NT2/D1 (cell line): ENCODE measurements at regions not wholly inside any gene's neighbourhood (a gene's known extent, or its start where the extent isn't known, plus 50 kb on each side); places are given as distances from the start of the nearest gene placed in this dataset.

Experiments used
- DNase-seq: peaks from one replicate; pipeline ENCODE4 v3.0.0-alpha.2; 2011; ENCODE audit warnings: low read depth, low spot score
- H3K27me3 ChIP-seq: 2 replicates; pipeline ENCODE4 v1.6.0; 2011; ENCODE audit warnings: mild to moderate bottlenecking; ENCODE audit not compliant: insufficient read length, insufficient read depth
- H3K36me3 ChIP-seq: 2 replicates; pipeline ENCODE4 v1.6.1; 2011; ENCODE audit warnings: mild to moderate bottlenecking, low read length, mixed read lengths; ENCODE audit not compliant: insufficient read depth, insufficient read length
- H3K4me1 ChIP-seq: 2 replicates; pipeline ENCODE4 v1.5.1; 2011; ENCODE audit not compliant: insufficient read depth, insufficient read length
- H3K4me3 ChIP-seq: 2 replicates; pipeline ENCODE4 v1.5.1; 2011; ENCODE audit warnings: low read depth; ENCODE audit not compliant: insufficient read length
- H3K9ac ChIP-seq: 2 replicates; pipeline ENCODE4 v1.6.0; 2011; ENCODE audit warnings: low read depth; ENCODE audit not compliant: insufficient read length
- H3K9me3 ChIP-seq: 2 replicates; pipeline ENCODE4 v1.5.1; 2011; ENCODE audit warnings: mild to moderate bottlenecking, low read length; ENCODE audit not compliant: insufficient read depth
- SUZ12 ChIP-seq: IDR thresholded peaks from 2 replicates; pipeline ENCODE4 v1.6.1; 2011; ENCODE audit not compliant: insufficient read length, insufficient read depth; ENCODE audit errors: extremely low read depth
- YY1 ChIP-seq: IDR thresholded peaks from 2 replicates; pipeline ENCODE4 v1.6.1; 2011; ENCODE audit not compliant: insufficient read length, insufficient read depth
- ZNF274 ChIP-seq: IDR thresholded peaks from 2 replicates; pipeline ENCODE4 v1.6.1; 2011; ENCODE audit warnings: mild to moderate bottlenecking, low read depth, low read length

DNA sequence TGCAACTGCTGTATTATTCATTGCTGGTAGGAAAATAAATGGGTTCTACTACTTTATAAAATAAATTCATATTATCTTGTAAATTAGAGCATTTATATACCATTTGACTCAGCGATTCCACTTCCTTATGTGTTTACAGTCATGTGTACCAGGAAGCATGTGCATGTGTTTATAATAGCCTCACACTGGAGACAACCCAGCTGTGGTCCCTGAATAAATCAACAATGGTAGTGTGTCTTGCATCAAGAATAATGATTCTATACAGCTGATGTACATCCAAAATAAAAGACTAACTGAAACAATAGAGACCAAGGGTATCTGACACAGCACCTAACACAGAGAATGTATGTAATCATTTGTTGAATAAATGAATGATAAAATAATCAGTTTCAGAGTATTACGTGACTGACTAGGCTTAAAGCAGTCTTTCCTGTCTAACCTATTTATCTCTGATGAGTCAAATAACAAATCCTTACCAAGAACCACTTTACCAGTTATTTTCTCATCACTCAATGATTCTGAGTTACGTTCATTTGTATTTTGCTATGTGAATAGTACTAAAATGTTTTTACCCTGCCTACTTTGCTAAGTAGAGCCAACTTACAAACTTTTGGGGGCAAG lies 216.8 kb downstream of the UBE2E3 start:
- H3K4me1 ChIP-seq, result no peaks in the 10 kb centered on the region
- H3K9ac ChIP-seq, result no peak overlapping the region
- DNase-seq, result no peak
- no peaks in the 10 kb centered on the region for H3K36me3 ChIP-seq
- no peak for TF ChIP-seq SUZ12
- no peak for TF ChIP-seq YY1
- TF ChIP-seq ZNF274, result no peak
- no peak overlapping the region for H3K4me3 ChIP-seq
- H3K27me3 ChIP-seq, result no peaks in the 10 kb centered on the region
- no peaks in the 10 kb centered on the region for H3K9me3 ChIP-seq

DNA sequence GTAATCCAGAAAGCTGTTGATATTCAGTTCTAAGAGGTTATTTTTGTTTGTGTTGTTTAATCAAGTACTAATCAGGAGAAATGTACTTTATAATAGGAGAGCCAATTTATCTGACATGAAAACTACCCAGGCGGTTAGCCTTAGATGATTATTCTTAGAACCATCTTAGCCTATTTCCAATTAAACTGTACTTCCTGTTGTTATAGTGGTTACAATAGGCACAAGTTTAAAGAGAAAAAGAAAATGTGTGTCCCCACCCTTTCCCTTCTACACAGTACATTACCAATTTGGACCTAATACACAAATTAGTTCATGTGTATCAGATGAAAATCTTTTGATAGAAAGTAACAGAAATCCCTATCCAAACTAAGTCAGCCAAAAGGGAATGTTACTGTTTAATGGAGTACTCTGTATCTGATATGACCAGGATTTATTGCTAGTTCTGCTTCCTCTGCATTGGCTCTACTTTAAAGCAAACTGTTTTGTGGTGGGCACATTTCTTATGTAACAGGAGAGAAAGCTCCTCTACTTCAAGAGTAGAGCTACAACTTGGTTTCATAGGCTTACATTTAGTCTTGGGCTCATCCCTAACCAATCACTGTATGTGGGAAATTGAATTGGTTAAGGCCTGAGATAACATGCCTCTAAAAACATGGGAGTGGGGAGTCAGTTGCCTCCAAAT lies 217.9 kb downstream of the UBE2E3 start:
- Histone ChIP-seq H3K9ac (no peak overlapping the region), H3K4me3 (no peak overlapping the region), H3K27me3 (no peaks in the 10 kb centered on the region), H3K4me1 (no peaks in the 10 kb centered on the region), H3K9me3 (no peaks in the 10 kb centered on the region), H3K36me3 (no peaks in the 10 kb centered on the region)
- no peak for DNase-seq
- no peak for TF ChIP-seq ZNF274
- TF ChIP-seq YY1, result no peak
- no peak for TF ChIP-seq SUZ12

DNA sequence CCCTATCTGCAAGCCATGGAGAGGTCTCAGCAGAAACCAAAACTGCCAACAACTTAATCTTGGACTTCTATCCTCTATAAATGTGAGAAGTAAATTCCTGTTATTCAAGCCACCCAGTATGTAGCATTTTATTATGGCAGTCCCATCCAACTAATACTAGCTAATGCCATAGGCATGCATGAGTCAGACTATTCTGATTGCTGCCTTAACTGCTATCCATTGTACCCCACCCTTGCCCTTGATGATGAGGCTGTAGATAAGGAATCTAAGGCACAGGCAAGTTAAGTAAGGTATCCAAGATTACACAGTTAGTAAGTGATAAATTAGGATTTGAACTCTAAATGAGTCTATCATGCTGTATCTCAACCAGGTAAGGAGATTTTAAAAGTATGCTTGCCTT lies 223.0 kb downstream of the UBE2E3 start:
- H3K9ac ChIP-seq, result no peak overlapping the region
- no peak overlapping the region for H3K4me3 ChIP-seq
- H3K9me3 ChIP-seq, result peaks cover 32% of the 10 kb centered on the region
- TF ChIP-seq SUZ12 (no peak), YY1 (no peak), ZNF274 (no peak)
- H3K27me3 ChIP-seq, result no peaks in the 10 kb centered on the region
- no peaks in the 10 kb centered on the region for H3K4me1 ChIP-seq
- peak; percentile 32 for DNase-seq
- no peaks in the 10 kb centered on the region for H3K36me3 ChIP-seq

DNA sequence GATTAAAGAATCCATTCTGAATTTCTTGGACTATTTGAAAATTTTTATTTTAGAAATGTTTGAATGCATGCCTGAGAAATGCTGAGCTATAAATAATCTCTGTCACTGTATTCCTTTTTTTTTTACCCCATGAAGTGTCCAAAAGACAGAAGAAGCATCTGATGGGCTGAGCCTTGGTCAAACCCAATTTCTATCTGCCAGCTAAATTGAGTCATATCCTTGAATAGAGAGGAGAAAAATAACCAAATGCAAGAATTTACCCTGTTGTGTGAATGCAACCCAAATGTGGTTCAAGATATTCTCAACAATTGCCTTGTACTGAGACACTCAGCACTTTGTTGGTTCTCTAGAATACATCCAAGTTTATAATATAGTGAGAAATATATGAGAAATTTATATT lies 223.5 kb downstream of the UBE2E3 start:
- no peak for DNase-seq

DNA sequence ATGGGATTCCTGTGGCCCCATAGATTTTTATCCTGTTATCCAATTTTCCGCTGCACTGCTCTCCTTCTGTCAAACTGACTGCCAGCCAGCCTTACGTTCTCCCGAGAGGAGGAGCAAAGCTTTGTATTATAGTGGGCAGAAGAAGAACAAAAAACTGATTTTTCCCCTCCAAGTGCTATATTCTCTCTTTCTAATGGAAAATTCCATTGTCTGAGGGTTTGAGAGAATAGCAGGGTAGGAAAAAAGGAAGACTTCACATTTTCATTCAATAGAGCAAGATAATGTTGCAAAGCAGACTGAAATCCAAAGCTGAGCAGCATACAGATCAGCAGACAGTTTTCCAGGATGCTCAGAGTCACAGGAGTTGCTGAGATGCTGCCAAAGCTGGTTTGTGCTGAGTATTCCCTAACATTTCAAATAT lies 238.0 kb downstream of the UBE2E3 start:
- Histone ChIP-seq H3K9ac (no peak overlapping the region), H3K4me3 (no peak overlapping the region), H3K9me3 (no peaks in the 10 kb centered on the region), H3K36me3 (no peaks in the 10 kb centered on the region), H3K27me3 (no peaks in the 10 kb centered on the region), H3K4me1 (no peaks in the 10 kb centered on the region)
- DNase-seq, result no peak
- TF ChIP-seq SUZ12, result no peak
- no peak for TF ChIP-seq ZNF274
- TF ChIP-seq YY1, result no peak

More for the DNA sequence above, 223.5 kb downstream of the UBE2E3 start:
- Histone ChIP-seq H3K4me1 (no peaks in the 10 kb centered on the region), H3K27me3 (no peaks in the 10 kb centered on the region), H3K9ac (no peak overlapping the region), H3K4me3 (no peak overlapping the region), H3K36me3 (no peaks in the 10 kb centered on the region), H3K9me3 (peaks cover 32% of the 10 kb centered on the region)
- no peak for TF ChIP-seq SUZ12
- TF ChIP-seq YY1, result no peak
- TF ChIP-seq ZNF274, result no peak

DNA sequence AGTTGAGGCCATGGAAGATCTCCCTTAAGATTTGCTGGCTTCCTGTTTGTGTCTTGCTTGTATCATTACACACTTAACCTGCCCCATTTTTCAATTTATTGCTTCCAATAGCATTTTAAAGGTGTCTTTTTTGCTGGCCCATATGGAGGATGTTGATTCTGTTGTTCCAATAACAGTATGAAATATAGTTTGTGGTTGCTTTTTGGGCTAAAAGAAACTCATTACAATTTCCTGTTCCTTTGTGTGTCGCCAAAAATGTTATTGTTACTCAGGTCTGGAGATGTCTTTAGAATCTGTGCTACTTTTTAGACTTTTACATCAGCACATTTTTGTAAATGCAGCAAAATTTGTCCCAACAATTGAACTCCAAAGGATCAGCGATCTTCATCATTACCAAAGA lies 234.0 kb upstream of the ITGA4 start:
- no peak for DNase-seq
- Histone ChIP-seq H3K4me3 (no peak overlapping the region), H3K9ac (no peak overlapping the region), H3K36me3 (no peaks in the 10 kb centered on the region), H3K9me3 (no peaks in the 10 kb centered on the region), H3K4me1 (no peaks in the 10 kb centered on the region), H3K27me3 (no peaks in the 10 kb centered on the region)
- TF ChIP-seq SUZ12, result no peak
- no peak for TF ChIP-seq YY1
- no peak for TF ChIP-seq ZNF274

DNA sequence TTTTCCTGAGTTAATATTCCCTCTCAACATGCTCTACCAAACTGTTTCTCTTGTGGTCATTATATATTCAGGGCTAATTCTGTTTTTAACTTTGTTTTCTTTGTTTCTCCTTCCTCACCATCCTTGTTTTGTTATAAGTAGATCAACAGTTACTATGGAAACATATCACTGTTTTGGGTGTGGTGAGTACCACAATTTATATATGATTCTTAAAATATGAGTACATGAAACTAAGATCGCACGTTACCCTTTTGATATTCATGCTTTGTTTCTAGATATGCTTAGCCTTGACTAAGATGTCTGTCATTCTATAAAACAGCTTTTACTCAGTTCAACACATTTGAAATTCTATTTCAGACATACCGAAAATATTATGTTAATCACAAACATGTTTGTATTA lies 232.3 kb upstream of the ITGA4 start:
- H3K27me3 ChIP-seq, result no peaks in the 10 kb centered on the region
- H3K4me1 ChIP-seq, result no peaks in the 10 kb centered on the region
- H3K9ac ChIP-seq, result no peak overlapping the region
- no peaks in the 10 kb centered on the region for H3K36me3 ChIP-seq
- no peak for DNase-seq
- TF ChIP-seq ZNF274, result no peak
- no peak for TF ChIP-seq YY1
- TF ChIP-seq SUZ12, result no peak
- H3K9me3 ChIP-seq, result no peaks in the 10 kb centered on the region
- no peak overlapping the region for H3K4me3 ChIP-seq
